Neural cell (in vitro differentiated cells): ENCODE measurements at regions not wholly inside any gene's neighbourhood (a gene's known extent, or its start where the extent isn't known, plus 50 kb on each side); places are given as distances from the start of the nearest gene placed in this dataset.

Source experiments
- H2AFZ ChIP-seq: fragments of 200-600, 300-800 bp; sonication (generic), shearing (Covaris generic); 2 replicates; pipeline ENCODE4 v1.6.0; 2014; ENCODE audit warnings: low read depth, mild to moderate bottlenecking, antibody characterized with exemption, low read length, moderate library complexity
- H3F3A ChIP-seq: fragments of 200-600 bp; shearing (Covaris generic); 2 replicates; pipeline ENCODE4 v1.6.1; 2016; ENCODE audit warnings: mild to moderate bottlenecking, moderate library complexity, mixed read lengths, antibody characterized with exemption, low read length; ENCODE audit not compliant: insufficient read depth, poor library complexity, severe bottlenecking
- H3K27ac ChIP-seq: fragments of 200-600, 300-800 bp; sonication (generic), shearing (Covaris generic); 2 replicates; pipeline ENCODE4 v1.5.1; 2014; ENCODE audit warnings: mild to moderate bottlenecking, low read length, moderate library complexity
- H3K27me3 ChIP-seq: fragments of 300-800, 200-600 bp; sonication (generic), shearing (Covaris generic); 2 replicates; pipeline ENCODE4 v1.6.0; 2014; ENCODE audit warnings: mild to moderate bottlenecking, low read depth, low read length, moderate library complexity; ENCODE audit not compliant: insufficient read depth
- H3K36me3 ChIP-seq: fragments of 300-800, 200-600 bp; sonication (generic), shearing (Covaris generic); 2 replicates; pipeline ENCODE4 v1.5.1; 2014; ENCODE audit warnings: mild to moderate bottlenecking, antibody characterized with exemption, low read length, moderate library complexity; ENCODE audit not compliant: insufficient read depth
- H3K4me2 ChIP-seq: fragments of 300-800, 200-600 bp; sonication (generic), shearing (Covaris generic); 2 replicates; pipeline ENCODE4 v1.6.0; 2014; ENCODE audit warnings: mild to moderate bottlenecking, low read length
- H3K4me3 ChIP-seq: fragments of 300-800, 200-600 bp; sonication (generic), shearing (Covaris generic); 2 replicates; pipeline ENCODE4 v1.5.1; 2014; ENCODE audit warnings: mild to moderate bottlenecking, low read length, moderate library complexity
- H3K79me2 ChIP-seq: fragments of 200-600 bp; shearing (Covaris generic); replicated peaks from 2 replicates; pipeline ENCODE4 v1.6.0; 2014; ENCODE audit warnings: mild to moderate bottlenecking, low read length, moderate library complexity; ENCODE audit not compliant: insufficient read depth
- H3K9ac ChIP-seq: fragments of 300-800, 200-600 bp; sonication (generic), shearing (Covaris generic); 2 replicates; pipeline ENCODE4 v1.6.1; 2016; ENCODE audit warnings: mild to moderate bottlenecking, low read length, mixed read lengths
- H3K9me2 ChIP-seq: fragments of 200-600 bp; shearing (Covaris generic); 2 replicates; pipeline ENCODE4 v1.6.1; 2016; ENCODE audit warnings: mild to moderate bottlenecking, low read length, mixed read lengths; ENCODE audit not compliant: insufficient read depth
- H3K9me3 ChIP-seq: fragments of 200-600, 300-800 bp; sonication (generic), shearing (Covaris generic); 2 replicates; pipeline ENCODE4 v1.6.1; 2016; ENCODE audit warnings: mild to moderate bottlenecking, mixed run types, low read length, moderate library complexity, mixed read lengths
- H4K20me1 ChIP-seq: fragments of 200-600 bp; shearing (Covaris generic); 2 replicates; pipeline ENCODE4 v1.6.1; 2016; ENCODE audit warnings: mild to moderate bottlenecking, mixed run types; ENCODE audit not compliant: insufficient read depth
- EP300 ChIP-seq: fragments of 450-650 bp; conservative IDR thresholded peaks from 2 replicates; pipeline ENCODE4 v1.6.1; 2014; ENCODE audit warnings: antibody characterized with exemption, mild to moderate bottlenecking, moderate library complexity; ENCODE audit not compliant: poor library complexity, severe bottlenecking
- EZH2 ChIP-seq: fragments of 200-600, 300-800 bp; shearing (Covaris generic), sonication (generic); IDR thresholded peaks from 2 replicates; pipeline ENCODE4 v1.6.1; 2014; ENCODE audit warnings: antibody characterized with exemption, low read length, borderline replicate concordance, mild to moderate bottlenecking; ENCODE audit not compliant: insufficient read depth, poor library complexity, severe bottlenecking
- MXI1 ChIP-seq: fragments of 450-650 bp; conservative IDR thresholded peaks from 2 replicates; pipeline ENCODE4 v1.6.1; 2014; ENCODE audit warnings: antibody characterized with exemption, mild to moderate bottlenecking; ENCODE audit not compliant: poor library complexity, severe bottlenecking
- POLR2AphosphoS5 ChIP-seq: IDR thresholded peaks from 2 replicates; pipeline ENCODE4 v1.6.1; 2012
- RAD21 ChIP-seq: fragments of 450-650 bp; conservative IDR thresholded peaks from 2 replicates; pipeline ENCODE4 v1.6.1; 2014; ENCODE audit warnings: antibody characterized with exemption, mild to moderate bottlenecking, moderate library complexity
- SMC3 ChIP-seq: fragments of 450-650 bp; conservative IDR thresholded peaks from 2 replicates; pipeline ENCODE4 v1.6.1; 2014; ENCODE audit warnings: antibody characterized with exemption, mild to moderate bottlenecking, moderate library complexity; ENCODE audit not compliant: poor library complexity
- TAF1 ChIP-seq: IDR thresholded peaks from 2 replicates; pipeline ENCODE4 v1.6.1; 2012; ENCODE audit warnings: low read depth
- TF ChIP-seq, protein P1 (sequence below): fragments of 450-650 bp; IDR thresholded peaks from 2 replicates; pipeline ENCODE4 v1.5.1; 2014; ENCODE audit warnings: antibody characterized with exemption, mild to moderate bottlenecking, moderate library complexity; ENCODE audit not compliant: poor library complexity, severe bottlenecking
- TF ChIP-seq, protein P2 (sequence below): IDR thresholded peaks from 2 replicates; pipeline ENCODE4 v1.6.1; 2012; ENCODE audit warnings: borderline replicate concordance

GRCh38 chr13:22549126-22549525 lies 631.7 kb upstream of the SGCG start:
- H3K27ac ChIP-seq, result no peak overlapping the region
- H3K9ac ChIP-seq, result no peak overlapping the region
- H3K79me2 ChIP-seq, result no peaks in the 10 kb centered on the region
- no peaks in the 10 kb centered on the region for H4K20me1 ChIP-seq
- H3K9me3 ChIP-seq, result no peaks in the 10 kb centered on the region
- H3K27me3 ChIP-seq, result no peaks in the 10 kb centered on the region
- no peak overlapping the region for H2AFZ ChIP-seq
- no peak overlapping the region for H3K4me2 ChIP-seq
- no peaks in the 10 kb centered on the region for H3K36me3 ChIP-seq
- H3F3A ChIP-seq, result no peaks in the 10 kb centered on the region
- TF ChIP-seq RAD21 (no peak), MXI1 (no peak), EP300 (no peak), POLR2AphosphoS5 (no peak), EZH2 (no peak), SMC3 (no peak), TAF1 (no peak)
- TF ChIP-seq, protein P1, sequence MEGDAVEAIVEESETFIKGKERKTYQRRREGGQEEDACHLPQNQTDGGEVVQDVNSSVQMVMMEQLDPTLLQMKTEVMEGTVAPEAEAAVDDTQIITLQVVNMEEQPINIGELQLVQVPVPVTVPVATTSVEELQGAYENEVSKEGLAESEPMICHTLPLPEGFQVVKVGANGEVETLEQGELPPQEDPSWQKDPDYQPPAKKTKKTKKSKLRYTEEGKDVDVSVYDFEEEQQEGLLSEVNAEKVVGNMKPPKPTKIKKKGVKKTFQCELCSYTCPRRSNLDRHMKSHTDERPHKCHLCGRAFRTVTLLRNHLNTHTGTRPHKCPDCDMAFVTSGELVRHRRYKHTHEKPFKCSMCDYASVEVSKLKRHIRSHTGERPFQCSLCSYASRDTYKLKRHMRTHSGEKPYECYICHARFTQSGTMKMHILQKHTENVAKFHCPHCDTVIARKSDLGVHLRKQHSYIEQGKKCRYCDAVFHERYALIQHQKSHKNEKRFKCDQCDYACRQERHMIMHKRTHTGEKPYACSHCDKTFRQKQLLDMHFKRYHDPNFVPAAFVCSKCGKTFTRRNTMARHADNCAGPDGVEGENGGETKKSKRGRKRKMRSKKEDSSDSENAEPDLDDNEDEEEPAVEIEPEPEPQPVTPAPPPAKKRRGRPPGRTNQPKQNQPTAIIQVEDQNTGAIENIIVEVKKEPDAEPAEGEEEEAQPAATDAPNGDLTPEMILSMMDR, result no peak
- TF ChIP-seq, protein P2, sequence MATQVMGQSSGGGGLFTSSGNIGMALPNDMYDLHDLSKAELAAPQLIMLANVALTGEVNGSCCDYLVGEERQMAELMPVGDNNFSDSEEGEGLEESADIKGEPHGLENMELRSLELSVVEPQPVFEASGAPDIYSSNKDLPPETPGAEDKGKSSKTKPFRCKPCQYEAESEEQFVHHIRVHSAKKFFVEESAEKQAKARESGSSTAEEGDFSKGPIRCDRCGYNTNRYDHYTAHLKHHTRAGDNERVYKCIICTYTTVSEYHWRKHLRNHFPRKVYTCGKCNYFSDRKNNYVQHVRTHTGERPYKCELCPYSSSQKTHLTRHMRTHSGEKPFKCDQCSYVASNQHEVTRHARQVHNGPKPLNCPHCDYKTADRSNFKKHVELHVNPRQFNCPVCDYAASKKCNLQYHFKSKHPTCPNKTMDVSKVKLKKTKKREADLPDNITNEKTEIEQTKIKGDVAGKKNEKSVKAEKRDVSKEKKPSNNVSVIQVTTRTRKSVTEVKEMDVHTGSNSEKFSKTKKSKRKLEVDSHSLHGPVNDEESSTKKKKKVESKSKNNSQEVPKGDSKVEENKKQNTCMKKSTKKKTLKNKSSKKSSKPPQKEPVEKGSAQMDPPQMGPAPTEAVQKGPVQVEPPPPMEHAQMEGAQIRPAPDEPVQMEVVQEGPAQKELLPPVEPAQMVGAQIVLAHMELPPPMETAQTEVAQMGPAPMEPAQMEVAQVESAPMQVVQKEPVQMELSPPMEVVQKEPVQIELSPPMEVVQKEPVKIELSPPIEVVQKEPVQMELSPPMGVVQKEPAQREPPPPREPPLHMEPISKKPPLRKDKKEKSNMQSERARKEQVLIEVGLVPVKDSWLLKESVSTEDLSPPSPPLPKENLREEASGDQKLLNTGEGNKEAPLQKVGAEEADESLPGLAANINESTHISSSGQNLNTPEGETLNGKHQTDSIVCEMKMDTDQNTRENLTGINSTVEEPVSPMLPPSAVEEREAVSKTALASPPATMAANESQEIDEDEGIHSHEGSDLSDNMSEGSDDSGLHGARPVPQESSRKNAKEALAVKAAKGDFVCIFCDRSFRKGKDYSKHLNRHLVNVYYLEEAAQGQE, result no peak
- H3K4me3 ChIP-seq, result no peak overlapping the region
- no peaks in the 10 kb centered on the region for H3K9me2 ChIP-seq

- no peak for TF ChIP-seq SMC3
- TF ChIP-seq EZH2, result no peak
- no peak for TF ChIP-seq RAD21
- TF ChIP-seq EP300, result no peak
- no peak for TF ChIP-seq TAF1
- no peak for TF ChIP-seq MXI1
- TF ChIP-seq, protein P2, result no peak
- no peak for TF ChIP-seq POLR2AphosphoS5
- TF ChIP-seq, protein P1, result no peak
- no peak overlapping the region for H3K9ac ChIP-seq
- no peaks in the 10 kb centered on the region for H3K27me3 ChIP-seq
- H3K9me2 ChIP-seq, result no peaks in the 10 kb centered on the region
- no peaks in the 10 kb centered on the region for H4K20me1 ChIP-seq
- H3K27ac ChIP-seq, result no peak overlapping the region
- no peaks in the 10 kb centered on the region for H3K79me2 ChIP-seq
- H3F3A ChIP-seq, result no peaks in the 10 kb centered on the region
- no peak overlapping the region for H2AFZ ChIP-seq
- no peak overlapping the region for H3K4me3 ChIP-seq
- H3K36me3 ChIP-seq, result no peaks in the 10 kb centered on the region
- H3K4me2 ChIP-seq, result no peak overlapping the region
- H3K9me3 ChIP-seq, result no peaks in the 10 kb centered on the region
These were observed 619.2 kb upstream of the SGCG start for GRCh38 chr13:22561581-22561980.
